Stimulated activated CD4-positive, alpha-beta T cell treated with anti-CD3 and anti-CD28 coated beads, Interleukin-1b, Interleukin-23, amount 100 ng/mL, for 1 hour (primary cell): ENCODE measurements at regions not wholly inside any gene's neighbourhood (a gene's known extent, or its start where the extent isn't known, plus 50 kb on each side); places are given as distances from the start of the nearest gene placed in this dataset.
"Not testable (repeated sequence)": the region's sequence is repeated elsewhere in the genome, so short reads cannot be mapped to it uniquely, and the experiment has no call there.

Experiments used
- DNase-seq, 2 donors: peaks; one replicate each; pipeline ENCODE4 v3.0.0-alpha.2; 2020; ENCODE audit warnings: low read depth in 2 of 2

GRCh38 chr6:19608546-19608945 is 228.6 kb upstream of the ID4 start:
- no peak for DNase-seq

GRCh38 chr6:19609972-19610641 is 227.1 kb upstream of the ID4 start:
- no peak for DNase-seq

GRCh38 chr6:19612672-19613466 is 224.3 kb upstream of the ID4 start:
- DNase-seq, result not testable (repeated sequence)

GRCh38 chr6:19613678-19614077 is 223.5 kb upstream of the ID4 start:
- DNase-seq, result no peak

- no peak for DNase-seq
Observed at GRCh38 chr6:19616022-19616421, 221.1 kb upstream of the ID4 start.

GRCh38 chr6:19632230-19632629 is 204.9 kb upstream of the ID4 start:
- DNase-seq, result no peak

- no peak for DNase-seq
Observed at GRCh38 chr6:19632786-19633185, 204.4 kb upstream of the ID4 start.

GRCh38 chr6:19635728-19636127 is 201.4 kb upstream of the ID4 start:
- no peak for DNase-seq

- DNase-seq, result no peak
Observed at GRCh38 chr6:19637010-19637409, 200.2 kb upstream of the ID4 start.

- DNase-seq, result no peak
Observed at GRCh38 chr6:19638931-19639330, 198.2 kb upstream of the ID4 start.

GRCh38 chr6:19643287-19643686 is 193.9 kb upstream of the ID4 start:
- no peak for DNase-seq

GRCh38 chr6:19643713-19644112 is 193.5 kb upstream of the ID4 start:
- DNase-seq, result no peak

- no peak for DNase-seq
Observed at GRCh38 chr6:19655744-19656143, 181.4 kb upstream of the ID4 start.

GRCh38 chr6:19660123-19660910 is 176.9 kb upstream of the ID4 start:
- DNase-seq, result no peak

- no peak for DNase-seq
Observed at GRCh38 chr6:19662911-19663310, 174.3 kb upstream of the ID4 start.

GRCh38 chr6:19663479-19663878 is 173.7 kb upstream of the ID4 start:
- DNase-seq, result no peak

- DNase-seq, result no peak
Observed at GRCh38 chr6:19664050-19664449, 173.1 kb upstream of the ID4 start.

- DNase-seq, result no peak
Observed at GRCh38 chr6:19664878-19665612, 172.1 kb upstream of the ID4 start.

- DNase-seq, result no peak
Observed at GRCh38 chr6:19665613-19665909, 171.6 kb upstream of the ID4 start.

GRCh38 chr6:19668710-19669109 is 168.5 kb upstream of the ID4 start:
- DNase-seq, result no peak

GRCh38 chr6:19669206-19669605 is 168.0 kb upstream of the ID4 start:
- DNase-seq, result no peak

- no peak for DNase-seq
Observed at GRCh38 chr6:19682859-19683258, 154.3 kb upstream of the ID4 start.
